ENCODE measurements at regions not wholly inside any gene's neighbourhood (a gene's known extent, or its start where the extent isn't known, plus 50 kb on each side); places are given as distances from the start of the nearest gene placed in this dataset.

DNA sequence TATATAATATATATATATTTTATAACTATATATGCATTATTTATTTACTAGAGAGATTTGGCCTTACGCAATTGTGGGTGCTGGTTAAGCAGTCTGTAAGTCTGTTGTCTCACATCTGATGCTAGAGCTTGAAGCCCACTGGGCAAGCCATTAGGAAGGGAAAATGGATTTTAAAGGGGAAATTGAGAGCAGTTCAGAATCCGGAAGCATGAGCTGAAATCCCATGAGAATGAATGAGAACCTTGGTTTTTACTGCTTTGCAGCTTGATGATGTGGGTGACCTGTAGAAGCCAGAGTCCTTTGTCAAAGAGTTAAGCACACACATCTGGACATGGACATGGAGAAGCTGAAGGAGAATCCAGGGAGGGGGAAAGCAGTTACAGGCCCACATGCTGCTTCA, 220.8 kb upstream of the DAB1 start:
- TF ChIP-seq, protein P1, sequence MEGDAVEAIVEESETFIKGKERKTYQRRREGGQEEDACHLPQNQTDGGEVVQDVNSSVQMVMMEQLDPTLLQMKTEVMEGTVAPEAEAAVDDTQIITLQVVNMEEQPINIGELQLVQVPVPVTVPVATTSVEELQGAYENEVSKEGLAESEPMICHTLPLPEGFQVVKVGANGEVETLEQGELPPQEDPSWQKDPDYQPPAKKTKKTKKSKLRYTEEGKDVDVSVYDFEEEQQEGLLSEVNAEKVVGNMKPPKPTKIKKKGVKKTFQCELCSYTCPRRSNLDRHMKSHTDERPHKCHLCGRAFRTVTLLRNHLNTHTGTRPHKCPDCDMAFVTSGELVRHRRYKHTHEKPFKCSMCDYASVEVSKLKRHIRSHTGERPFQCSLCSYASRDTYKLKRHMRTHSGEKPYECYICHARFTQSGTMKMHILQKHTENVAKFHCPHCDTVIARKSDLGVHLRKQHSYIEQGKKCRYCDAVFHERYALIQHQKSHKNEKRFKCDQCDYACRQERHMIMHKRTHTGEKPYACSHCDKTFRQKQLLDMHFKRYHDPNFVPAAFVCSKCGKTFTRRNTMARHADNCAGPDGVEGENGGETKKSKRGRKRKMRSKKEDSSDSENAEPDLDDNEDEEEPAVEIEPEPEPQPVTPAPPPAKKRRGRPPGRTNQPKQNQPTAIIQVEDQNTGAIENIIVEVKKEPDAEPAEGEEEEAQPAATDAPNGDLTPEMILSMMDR (IDR thresholded peaks at IDR 0.05; ENCODE audit: low read depth, low read length) = no peak
- no peak for TF ChIP-seq EZH2phosphoT487 (IDR thresholded peaks at IDR 0.05; ENCODE audit: low read depth)
